Panc1 (cell line): ENCODE measurements at regions not wholly inside any gene's neighbourhood (a gene's known extent, or its start where the extent isn't known, plus 50 kb on each side); places are given as distances from the start of the nearest gene placed in this dataset.

ENCODE experiments used
- ATAC-seq: fragments of 200-7000 bp; cut with Tn5 transposase; 2 replicates; pipeline ENCODE4 v1.9.1; 2020; ENCODE audit warnings: mild to moderate bottlenecking, moderate library complexity
- BruUV-seq: library from RNA; stranded (reverse); fragments of 400-500 nt; replicated peaks from 2 replicates; lab custom pipeline; 2021; lab: Mats Ljungman, UMichigan
- CTCF ChIA-PET: fragments of 300-600 bp; sonication (Branson Sonifier 250); formaldehyde crosslinking; loops from one replicate; lab custom pipeline; 2022; ENCODE audit warnings: antibody characterized with exemption; lab: Charles Lee
- POLR2A ChIA-PET: fragments of 300-600 bp; sonication (Branson Sonifier 250); formaldehyde crosslinking; loops from one replicate; lab custom pipeline; 2022; ENCODE audit warnings: antibody characterized with exemption; lab: Charles Lee
- DNase-seq: peaks from one replicate; pipeline ENCODE4 v3.0.0-alpha.2; 2010; ENCODE audit warnings: low read depth, low spot score
- H3K27ac ChIP-seq: 2 replicates; pipeline ENCODE4 v1.5.1; 2011; ENCODE audit warnings: mild to moderate bottlenecking, low read length, inconsistent platforms
- H3K27me3 ChIP-seq: fragments of 200-500 bp; sonication (Bioruptor generic); 2 replicates; pipeline ENCODE4 v1.6.0; 2014; ENCODE audit warnings: low read length, inconsistent platforms; ENCODE audit not compliant: control insufficient read depth, insufficient read depth
- H3K36me3 ChIP-seq: fragments of 200-500 bp; sonication (Bioruptor generic); 2 replicates; pipeline ENCODE4 v1.5.1; 2014; ENCODE audit warnings: inconsistent platforms, mild to moderate bottlenecking, low read length, moderate library complexity; ENCODE audit not compliant: control insufficient read depth, insufficient read depth
- H3K4me1 ChIP-seq: 2 replicates; pipeline ENCODE4 v1.5.1; 2011; ENCODE audit warnings: inconsistent platforms, mild to moderate bottlenecking, low read length, moderate library complexity; ENCODE audit not compliant: control insufficient read depth, insufficient read depth
- H3K4me3 ChIP-seq, 2 experiments: 2 replicates each; pipeline ENCODE4 v1.5.1; 2011 to 2012; ENCODE audit warnings: low read depth in 2 of 2, low read length in 2 of 2, mild to moderate bottlenecking in 2 of 2, inconsistent platforms in 1 of 2, moderate library complexity in 1 of 2
- H3K9me3 ChIP-seq: fragments of 200-500 bp; sonication (Bioruptor generic); 2 replicates; pipeline ENCODE4 v1.5.1; 2014; ENCODE audit warnings: low read depth, mild to moderate bottlenecking, inconsistent platforms, low read length, moderate library complexity; ENCODE audit not compliant: control insufficient read depth, insufficient read depth
- POLR2AphosphoS5 ChIP-seq: IDR thresholded peaks from 2 replicates; pipeline ENCODE4 v1.6.1; 2012; ENCODE audit warnings: mild to moderate bottlenecking, low read depth, low read length, moderate library complexity
- SIN3A ChIP-seq: IDR thresholded peaks from 2 replicates; pipeline ENCODE4 v1.6.1; 2012; ENCODE audit warnings: low read depth, mild to moderate bottlenecking, low read length, moderate library complexity, borderline replicate concordance; ENCODE audit not compliant: insufficient read depth
- TCF7L2 ChIP-seq: IDR thresholded peaks from 2 replicates; pipeline ENCODE4 v1.6.1; 2011; ENCODE audit warnings: mild to moderate bottlenecking, low read depth, low read length, inconsistent platforms
- in situ Hi-C: cut with HindIII; loops from 2 replicates; pipeline ENCODE4 v1.10.0; 2016; ENCODE audit warnings: low sequenced_read_pairs, low pct_unique_long_range_greater_than_20kb
- intact Hi-C: fragments of 100-400 bp; cut with micrococcal nuclease; formaldehyde crosslinking; loops from one replicate; pipeline ENCODE4 v1.10.0; 2022; ENCODE audit not compliant: unreplicated experiment
- TF ChIP-seq, protein P1 (sequence below): fragments of 450-650 bp; IDR thresholded peaks from 2 replicates; pipeline ENCODE4 v1.5.1; 2017; ENCODE audit warnings: mild to moderate bottlenecking
- TF ChIP-seq, protein P2 (sequence below), 2 experiments: IDR thresholded peaks; 2 replicates each; pipeline ENCODE4 v1.6.1; 2011 to 2012; ENCODE audit warnings: low read depth in 2 of 2, control low read depth in 1 of 2, low read length in 1 of 2, mild to moderate bottlenecking in 1 of 2, moderate library complexity in 1 of 2; ENCODE audit not compliant: insufficient read depth in 1 of 2

DNA sequence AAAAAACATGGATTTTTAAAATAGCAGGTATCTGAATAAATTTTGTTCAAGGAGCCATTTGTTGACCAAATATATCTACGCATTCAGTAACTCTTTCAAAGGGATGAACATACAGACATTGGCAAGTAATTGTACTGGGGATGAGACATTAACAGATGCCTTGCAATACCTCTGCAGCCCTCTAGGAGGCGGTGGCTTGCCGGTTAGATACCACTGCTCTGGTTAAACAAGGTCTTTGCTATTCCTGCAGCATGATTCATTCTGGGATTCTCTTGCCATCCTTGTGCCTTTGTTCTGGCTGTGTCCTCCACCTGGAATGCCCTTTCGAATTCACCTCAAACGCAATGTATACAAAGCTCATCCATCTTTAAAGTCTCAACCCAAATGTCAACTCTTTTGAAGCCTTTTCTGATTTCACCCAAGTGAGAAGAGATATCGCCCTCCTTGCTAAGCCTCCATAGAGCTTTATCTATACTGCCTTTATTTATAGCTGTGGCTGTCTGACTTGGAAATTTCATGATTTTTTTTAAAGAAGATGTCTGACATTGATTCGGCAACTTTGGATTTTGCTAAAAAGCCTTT is 131.0 kb upstream of the SRRM4 start:
- Histone ChIP-seq H3K9me3 (no peaks in the 10 kb centered on the region), H3K27me3 (no peaks in the 10 kb centered on the region; the same call in 1 of the 2 replicates), H3K4me3 (no peak overlapping the region), H3K4me1 (no peaks in the 10 kb centered on the region), H3K36me3 (no peaks in the 10 kb centered on the region), H3K27ac (no peak overlapping the region)
- DNase-seq (no peak), ATAC-seq (no peak)
- ChIA-PET CTCF (no interaction called here), POLR2A (no interaction called here)
- in situ Hi-C loops = no loop called here
- intact Hi-C loops = loop anchor here (5.0 kb wide), 1 partner anchor 443 kb away; no protein-coding TSS in a partner anchor
- no TSS peak for BruUV-seq
- TF ChIP-seq, protein P1, sequence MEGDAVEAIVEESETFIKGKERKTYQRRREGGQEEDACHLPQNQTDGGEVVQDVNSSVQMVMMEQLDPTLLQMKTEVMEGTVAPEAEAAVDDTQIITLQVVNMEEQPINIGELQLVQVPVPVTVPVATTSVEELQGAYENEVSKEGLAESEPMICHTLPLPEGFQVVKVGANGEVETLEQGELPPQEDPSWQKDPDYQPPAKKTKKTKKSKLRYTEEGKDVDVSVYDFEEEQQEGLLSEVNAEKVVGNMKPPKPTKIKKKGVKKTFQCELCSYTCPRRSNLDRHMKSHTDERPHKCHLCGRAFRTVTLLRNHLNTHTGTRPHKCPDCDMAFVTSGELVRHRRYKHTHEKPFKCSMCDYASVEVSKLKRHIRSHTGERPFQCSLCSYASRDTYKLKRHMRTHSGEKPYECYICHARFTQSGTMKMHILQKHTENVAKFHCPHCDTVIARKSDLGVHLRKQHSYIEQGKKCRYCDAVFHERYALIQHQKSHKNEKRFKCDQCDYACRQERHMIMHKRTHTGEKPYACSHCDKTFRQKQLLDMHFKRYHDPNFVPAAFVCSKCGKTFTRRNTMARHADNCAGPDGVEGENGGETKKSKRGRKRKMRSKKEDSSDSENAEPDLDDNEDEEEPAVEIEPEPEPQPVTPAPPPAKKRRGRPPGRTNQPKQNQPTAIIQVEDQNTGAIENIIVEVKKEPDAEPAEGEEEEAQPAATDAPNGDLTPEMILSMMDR = peak; percentile 81
- TF ChIP-seq, protein P2, sequence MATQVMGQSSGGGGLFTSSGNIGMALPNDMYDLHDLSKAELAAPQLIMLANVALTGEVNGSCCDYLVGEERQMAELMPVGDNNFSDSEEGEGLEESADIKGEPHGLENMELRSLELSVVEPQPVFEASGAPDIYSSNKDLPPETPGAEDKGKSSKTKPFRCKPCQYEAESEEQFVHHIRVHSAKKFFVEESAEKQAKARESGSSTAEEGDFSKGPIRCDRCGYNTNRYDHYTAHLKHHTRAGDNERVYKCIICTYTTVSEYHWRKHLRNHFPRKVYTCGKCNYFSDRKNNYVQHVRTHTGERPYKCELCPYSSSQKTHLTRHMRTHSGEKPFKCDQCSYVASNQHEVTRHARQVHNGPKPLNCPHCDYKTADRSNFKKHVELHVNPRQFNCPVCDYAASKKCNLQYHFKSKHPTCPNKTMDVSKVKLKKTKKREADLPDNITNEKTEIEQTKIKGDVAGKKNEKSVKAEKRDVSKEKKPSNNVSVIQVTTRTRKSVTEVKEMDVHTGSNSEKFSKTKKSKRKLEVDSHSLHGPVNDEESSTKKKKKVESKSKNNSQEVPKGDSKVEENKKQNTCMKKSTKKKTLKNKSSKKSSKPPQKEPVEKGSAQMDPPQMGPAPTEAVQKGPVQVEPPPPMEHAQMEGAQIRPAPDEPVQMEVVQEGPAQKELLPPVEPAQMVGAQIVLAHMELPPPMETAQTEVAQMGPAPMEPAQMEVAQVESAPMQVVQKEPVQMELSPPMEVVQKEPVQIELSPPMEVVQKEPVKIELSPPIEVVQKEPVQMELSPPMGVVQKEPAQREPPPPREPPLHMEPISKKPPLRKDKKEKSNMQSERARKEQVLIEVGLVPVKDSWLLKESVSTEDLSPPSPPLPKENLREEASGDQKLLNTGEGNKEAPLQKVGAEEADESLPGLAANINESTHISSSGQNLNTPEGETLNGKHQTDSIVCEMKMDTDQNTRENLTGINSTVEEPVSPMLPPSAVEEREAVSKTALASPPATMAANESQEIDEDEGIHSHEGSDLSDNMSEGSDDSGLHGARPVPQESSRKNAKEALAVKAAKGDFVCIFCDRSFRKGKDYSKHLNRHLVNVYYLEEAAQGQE (IDR thresholded peaks at IDR 0.05; ENCODE audit: insufficient read depth in 1 of 2, low read depth in 2 of 2, low read length in 1 of 2) = no peak
- TF ChIP-seq TCF7L2 = no peak

DNA sequence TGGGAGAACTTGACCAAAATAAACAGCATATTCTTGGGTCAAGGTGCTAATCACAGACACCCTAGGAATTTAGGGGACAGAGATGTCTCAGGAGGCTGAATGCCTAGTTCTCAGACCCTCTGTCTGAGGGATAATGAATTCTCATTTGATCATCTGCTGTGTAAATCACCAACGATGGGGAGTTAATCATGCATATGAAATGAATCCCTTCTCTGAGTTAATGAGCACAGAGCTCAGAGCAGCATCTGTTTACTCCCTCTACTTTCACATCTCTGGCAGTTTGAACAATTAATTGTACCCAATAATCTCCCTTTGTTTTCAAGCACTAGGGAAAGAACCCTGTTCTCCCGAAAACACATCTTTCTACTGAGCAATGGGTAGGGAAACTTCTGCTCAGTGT is 129.4 kb upstream of the SRRM4 start:
- Histone ChIP-seq H3K36me3 (no peaks in the 10 kb centered on the region), H3K4me3 (no peak overlapping the region), H3K9me3 (no peaks in the 10 kb centered on the region), H3K4me1 (no peaks in the 10 kb centered on the region), H3K27me3 (no peaks in the 10 kb centered on the region; the same call in 1 of the 2 replicates), H3K27ac (no peak overlapping the region)
- ATAC-seq = no peak
- no peak for DNase-seq
- in situ Hi-C loops (no loop called here), intact Hi-C loops (loop anchor here (5.0 kb wide), 1 partner anchor 445 kb away; no protein-coding TSS in a partner anchor)
- BruUV-seq = no TSS peak
- POLR2A ChIA-PET = no interaction called here
- no peak for TF ChIP-seq SIN3A
- TF ChIP-seq TCF7L2 = no peak
- TF ChIP-seq, protein P2 (IDR thresholded peaks at IDR 0.05; ENCODE audit: insufficient read depth in 1 of 2, low read depth in 2 of 2, low read length in 1 of 2) = no peak
- no peak for TF ChIP-seq POLR2AphosphoS5
- TF ChIP-seq, protein P1 = no peak
- CTCF ChIA-PET = no interaction called here
